ENCODE measurements at regions not wholly inside any gene's neighbourhood (a gene's known extent, or its start where the extent isn't known, plus 50 kb on each side); places are given as distances from the start of the nearest gene placed in this dataset.

- TF ChIP-seq CTCF (IDR thresholded peaks at IDR 0.05) (no peak), EZH2 (IDR thresholded peaks at IDR 0.05) (no peak), EZH2phosphoT487 (IDR thresholded peaks at IDR 0.05) (no peak)
These were observed 95.9 kb downstream of the DACT1 start for GRCh38 chr14:58733451-58734208.

Measured in neural progenitor cell (in vitro differentiated cells).